ENCODE measurements at regions not wholly inside any gene's neighbourhood (a gene's known extent, or its start where the extent isn't known, plus 50 kb on each side); places are given as distances from the start of the nearest gene placed in this dataset.

DNA sequence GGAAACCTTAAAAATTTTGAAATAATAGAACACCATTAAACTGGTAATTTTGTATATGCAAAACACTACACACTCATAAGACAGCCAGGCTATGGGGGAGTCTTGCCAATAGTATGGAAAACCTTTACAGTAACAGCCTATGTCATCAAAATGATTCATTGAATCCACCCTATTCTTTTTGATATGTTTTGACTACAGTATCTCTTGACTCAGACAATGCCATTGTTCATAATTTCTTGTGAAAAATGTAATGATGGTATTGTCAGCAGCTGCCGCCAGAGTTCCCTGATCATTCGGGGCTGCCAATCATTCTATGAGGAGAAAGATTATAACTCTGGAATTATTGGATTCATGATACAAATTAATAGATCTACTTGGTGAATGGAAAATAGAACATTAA, 101.4 kb upstream of the POC5 start:
- TF ChIP-seq, protein P1, sequence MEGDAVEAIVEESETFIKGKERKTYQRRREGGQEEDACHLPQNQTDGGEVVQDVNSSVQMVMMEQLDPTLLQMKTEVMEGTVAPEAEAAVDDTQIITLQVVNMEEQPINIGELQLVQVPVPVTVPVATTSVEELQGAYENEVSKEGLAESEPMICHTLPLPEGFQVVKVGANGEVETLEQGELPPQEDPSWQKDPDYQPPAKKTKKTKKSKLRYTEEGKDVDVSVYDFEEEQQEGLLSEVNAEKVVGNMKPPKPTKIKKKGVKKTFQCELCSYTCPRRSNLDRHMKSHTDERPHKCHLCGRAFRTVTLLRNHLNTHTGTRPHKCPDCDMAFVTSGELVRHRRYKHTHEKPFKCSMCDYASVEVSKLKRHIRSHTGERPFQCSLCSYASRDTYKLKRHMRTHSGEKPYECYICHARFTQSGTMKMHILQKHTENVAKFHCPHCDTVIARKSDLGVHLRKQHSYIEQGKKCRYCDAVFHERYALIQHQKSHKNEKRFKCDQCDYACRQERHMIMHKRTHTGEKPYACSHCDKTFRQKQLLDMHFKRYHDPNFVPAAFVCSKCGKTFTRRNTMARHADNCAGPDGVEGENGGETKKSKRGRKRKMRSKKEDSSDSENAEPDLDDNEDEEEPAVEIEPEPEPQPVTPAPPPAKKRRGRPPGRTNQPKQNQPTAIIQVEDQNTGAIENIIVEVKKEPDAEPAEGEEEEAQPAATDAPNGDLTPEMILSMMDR (IDR thresholded peaks at IDR 0.05; ENCODE audit: low read depth, low read length), result no peak
- TF ChIP-seq EZH2phosphoT487 (IDR thresholded peaks at IDR 0.05; ENCODE audit: low read depth), result no peak

All from OCI-LY3 (cell line).